Inflammatory macrophage treated with lipopolysaccharide for 4 hours (primary cell): ENCODE measurements at regions not wholly inside any gene's neighbourhood (a gene's known extent, or its start where the extent isn't known, plus 50 kb on each side); places are given as distances from the start of the nearest gene placed in this dataset.

Experiments used
- DNase-seq: peaks from one replicate; pipeline ENCODE4 v3.0.0-alpha.2; 2020

GRCh38 chr11:105553025-105553424 is 56.8 kb upstream of the GRIA4 start:
- DNase-seq: no peak

DNA sequence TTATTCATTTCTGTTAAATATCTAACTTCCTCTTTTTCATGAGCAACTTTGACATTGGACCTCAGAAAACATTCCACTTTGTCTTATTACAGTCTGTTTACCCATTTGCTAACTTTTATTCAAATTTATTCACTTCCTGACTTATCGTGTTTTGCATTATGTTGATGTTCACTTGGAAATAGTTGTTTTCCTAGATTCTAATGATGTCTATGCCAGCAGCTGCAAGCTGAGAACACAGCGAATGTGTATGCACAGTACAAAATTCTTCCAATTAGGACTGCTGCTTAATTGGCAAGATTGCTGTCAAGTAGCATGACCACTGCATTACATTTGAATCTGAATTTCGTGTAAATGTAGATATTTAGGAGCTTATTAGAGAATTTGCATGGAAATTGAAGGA is 61.5 kb upstream of the GRIA4 start:
- DNase-seq: peak; percentile 9

GRCh38 chr11:105538588-105538987 is 71.3 kb upstream of the GRIA4 start:
- DNase-seq: no peak

DNA sequence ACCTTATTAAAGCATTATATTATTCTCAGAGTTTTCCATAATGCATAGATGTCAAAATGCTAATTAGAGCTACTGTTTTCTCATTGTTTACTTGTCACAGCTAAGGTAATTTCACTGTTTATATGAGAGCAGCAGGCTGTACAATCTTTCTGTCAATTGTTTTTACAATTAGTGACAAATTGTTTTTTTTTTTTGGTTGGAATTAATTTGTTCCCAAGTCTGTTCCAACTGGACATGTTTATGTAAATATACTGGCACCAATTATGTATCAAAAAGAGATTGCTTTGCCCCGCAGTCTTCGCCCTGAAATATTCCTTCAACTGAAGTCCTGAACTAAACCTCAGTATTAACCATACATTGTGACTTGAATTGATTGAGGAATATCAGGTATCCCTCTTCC is 72.3 kb upstream of the GRIA4 start:
- no peak for DNase-seq

DNA sequence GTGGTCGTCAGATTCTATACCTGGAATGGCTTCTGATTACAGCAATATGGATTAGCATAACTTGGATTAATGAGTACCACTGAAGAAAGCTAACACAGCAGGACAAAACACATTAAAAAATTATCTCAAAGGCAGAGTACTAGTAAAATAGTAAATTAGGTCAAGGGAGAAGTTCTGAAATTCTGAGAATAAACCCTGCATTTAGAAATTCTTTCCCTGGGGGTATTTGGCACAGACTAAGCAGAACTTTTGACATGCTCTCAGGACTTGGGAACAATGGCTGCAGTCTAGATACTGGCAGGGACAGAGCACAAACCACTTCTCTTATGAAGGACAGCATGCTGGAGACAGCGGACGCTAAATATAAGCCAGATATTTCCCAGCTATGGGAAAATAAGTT is 85.6 kb upstream of the GRIA4 start:
- DNase-seq: no peak

- DNase-seq: no peak
These were observed 89.0 kb upstream of the GRIA4 start for GRCh38 chr11:105520706-105521345.

GRCh38 chr11:105507496-105508254 is 102.2 kb upstream of the GRIA4 start:
- no peak for DNase-seq

GRCh38 chr11:105492010-105492409 is 117.9 kb upstream of the GRIA4 start:
- no peak for DNase-seq

GRCh38 chr11:105491394-105491793 is 118.5 kb upstream of the GRIA4 start:
- no peak for DNase-seq

GRCh38 chr11:105490333-105490732 is 119.5 kb upstream of the GRIA4 start:
- no peak for DNase-seq

DNA sequence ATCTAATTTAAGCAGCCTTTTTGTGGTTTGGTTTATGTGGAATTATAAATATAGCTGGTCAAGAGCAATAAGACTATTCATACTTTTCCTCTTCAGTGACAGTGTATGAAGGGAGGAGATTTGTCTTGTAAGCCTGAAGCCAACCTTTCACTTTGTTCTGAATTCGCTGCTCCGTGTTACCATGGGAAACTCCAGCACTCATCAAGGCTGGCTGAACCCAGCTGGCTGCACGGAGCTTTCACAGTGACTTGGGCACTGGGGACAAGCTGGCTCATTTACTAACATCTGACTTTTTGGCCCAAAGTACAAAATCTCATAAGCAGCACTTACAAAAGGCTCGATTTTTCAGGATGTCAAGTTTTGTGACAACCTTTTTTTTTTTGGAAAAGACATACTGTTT is 120.4 kb upstream of the GRIA4 start:
- no peak for DNase-seq

DNA sequence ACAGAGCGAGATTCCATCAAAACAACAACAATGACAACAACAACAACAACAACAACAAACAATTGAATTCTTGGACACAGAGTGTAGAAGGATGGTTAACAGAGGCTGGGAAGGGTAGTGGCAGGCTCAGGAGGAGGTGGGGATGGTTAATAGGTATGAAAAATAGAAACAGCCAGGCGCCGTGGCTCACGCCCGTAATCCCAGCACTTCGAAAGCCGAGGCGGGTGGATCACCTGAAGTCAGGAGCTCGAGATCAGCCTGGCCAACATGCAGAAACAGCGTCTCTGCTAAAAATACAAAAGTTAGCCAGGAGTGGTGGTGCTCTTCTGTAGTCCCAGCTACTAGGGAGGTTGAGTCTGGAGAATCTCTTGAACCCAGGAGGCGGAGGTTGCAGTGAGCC is 122.9 kb upstream of the GRIA4 start:
- DNase-seq: no peak

DNA sequence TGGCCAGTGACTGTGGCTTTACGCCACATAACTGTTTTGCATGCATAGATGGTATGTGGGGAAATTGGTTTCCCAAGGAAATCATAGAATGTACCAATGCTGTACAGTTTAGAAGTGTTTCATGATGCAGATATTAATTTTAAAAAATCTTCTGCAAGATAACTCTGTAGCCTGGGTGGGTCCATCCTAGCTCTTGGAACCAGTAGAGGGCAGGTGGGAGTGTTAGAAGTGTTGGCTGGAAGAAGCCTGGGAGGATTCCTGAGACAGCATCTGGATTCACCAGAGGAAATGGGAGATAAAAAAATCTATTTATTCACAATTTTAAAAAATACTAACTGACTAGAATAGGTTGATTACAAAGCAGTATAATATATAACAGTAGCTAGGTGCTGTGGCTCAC is 139.9 kb upstream of the GRIA4 start:
- no peak for DNase-seq

- no peak for DNase-seq
These were observed 141.7 kb upstream of the GRIA4 start for GRCh38 chr11:105468154-105468553.

DNA sequence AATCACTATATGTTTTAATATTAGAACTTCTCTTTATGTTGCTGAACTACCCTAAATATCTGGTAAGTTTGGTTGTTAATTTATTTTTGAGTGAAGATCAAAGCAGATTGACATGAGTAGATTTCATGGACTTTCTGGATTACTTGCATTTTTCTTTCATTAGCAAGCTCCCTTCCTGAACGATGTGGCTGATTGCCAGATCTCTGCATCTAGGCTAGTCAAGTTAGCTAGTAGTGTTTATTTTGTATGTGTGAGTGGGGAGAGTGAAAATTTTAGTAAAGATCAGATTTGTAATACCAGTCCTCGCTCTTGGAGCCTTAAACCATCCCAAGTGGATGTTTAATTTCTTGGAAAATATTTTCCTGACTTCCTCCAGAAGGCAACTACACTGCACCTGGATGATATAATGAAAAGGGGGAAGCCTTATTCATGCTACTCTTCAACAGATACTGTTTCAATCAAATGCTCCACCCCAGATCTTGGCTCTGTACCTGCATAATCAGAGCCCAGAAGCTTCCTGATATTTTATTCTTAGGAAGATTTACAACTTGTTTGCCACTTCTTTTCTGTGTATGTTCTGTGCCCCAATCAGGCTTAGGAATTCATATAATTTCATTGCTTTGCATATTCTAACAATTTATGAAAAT is 143.2 kb upstream of the GRIA4 start:
- no peak for DNase-seq

GRCh38 chr11:105458071-105458470 is 151.8 kb upstream of the GRIA4 start:
- DNase-seq: no peak

DNA sequence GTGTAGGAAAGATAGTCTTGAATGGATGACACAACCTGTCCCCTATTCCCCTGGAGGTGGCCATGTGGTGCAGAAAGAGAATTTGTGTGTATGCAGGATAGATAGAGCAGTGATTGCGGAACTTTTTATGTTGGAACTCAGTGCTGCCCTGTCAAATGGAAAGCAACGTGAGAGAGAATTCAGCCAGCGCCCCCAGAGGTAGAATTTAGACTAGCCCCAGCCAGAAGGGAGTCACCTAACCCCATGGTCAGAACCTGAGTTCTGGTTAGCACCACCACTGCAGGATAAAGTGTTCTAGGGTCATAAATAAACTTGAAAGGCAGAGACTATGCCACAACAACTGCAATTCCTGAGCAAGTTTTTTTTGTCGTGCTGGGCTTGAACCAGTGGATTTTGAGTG is 152.9 kb upstream of the GRIA4 start:
- no peak for DNase-seq

- no peak for DNase-seq
These were observed 160.7 kb upstream of the GRIA4 start for GRCh38 chr11:105449100-105449734.

- no peak for DNase-seq
These were observed 161.2 kb upstream of the GRIA4 start for GRCh38 chr11:105448703-105449079.

DNA sequence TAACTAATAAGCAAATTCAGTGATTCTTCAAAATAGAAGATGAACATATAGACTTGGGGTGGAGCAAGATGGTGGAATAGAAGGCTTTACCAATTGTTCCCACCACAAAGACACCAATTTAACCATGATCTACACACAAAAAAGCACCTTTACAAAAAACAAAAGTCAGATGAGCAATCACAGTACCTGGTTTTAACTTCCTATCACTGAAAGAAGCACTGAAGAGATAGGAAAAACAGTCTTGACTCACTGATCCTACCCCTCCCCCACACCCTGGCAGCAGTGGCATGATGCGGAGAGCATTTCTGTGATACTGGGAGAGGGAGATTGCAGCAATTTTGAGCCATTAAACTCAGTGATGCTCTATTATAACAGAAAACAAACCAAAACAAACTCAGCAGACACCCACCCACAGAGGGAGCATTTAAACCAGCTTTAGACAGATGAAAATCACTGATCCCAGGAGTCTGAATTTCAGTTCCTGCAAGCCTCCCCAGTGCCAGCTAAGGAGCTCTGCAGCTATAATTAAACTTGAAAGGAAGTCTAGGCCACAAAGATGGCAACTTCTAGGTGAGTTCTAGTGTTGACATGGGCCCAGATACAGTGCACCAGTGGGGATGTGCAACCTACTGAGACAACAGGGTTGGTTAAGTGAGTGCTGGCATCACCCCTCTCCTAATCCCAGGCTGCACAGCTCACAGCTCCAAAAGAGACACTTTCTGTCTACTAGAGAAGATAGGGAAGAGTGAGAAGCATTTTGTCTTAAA is 161.8 kb upstream of the GRIA4 start:
- no peak for DNase-seq

GRCh38 chr11:105443623-105444022 is 166.2 kb upstream of the GRIA4 start:
- no peak for DNase-seq

DNA sequence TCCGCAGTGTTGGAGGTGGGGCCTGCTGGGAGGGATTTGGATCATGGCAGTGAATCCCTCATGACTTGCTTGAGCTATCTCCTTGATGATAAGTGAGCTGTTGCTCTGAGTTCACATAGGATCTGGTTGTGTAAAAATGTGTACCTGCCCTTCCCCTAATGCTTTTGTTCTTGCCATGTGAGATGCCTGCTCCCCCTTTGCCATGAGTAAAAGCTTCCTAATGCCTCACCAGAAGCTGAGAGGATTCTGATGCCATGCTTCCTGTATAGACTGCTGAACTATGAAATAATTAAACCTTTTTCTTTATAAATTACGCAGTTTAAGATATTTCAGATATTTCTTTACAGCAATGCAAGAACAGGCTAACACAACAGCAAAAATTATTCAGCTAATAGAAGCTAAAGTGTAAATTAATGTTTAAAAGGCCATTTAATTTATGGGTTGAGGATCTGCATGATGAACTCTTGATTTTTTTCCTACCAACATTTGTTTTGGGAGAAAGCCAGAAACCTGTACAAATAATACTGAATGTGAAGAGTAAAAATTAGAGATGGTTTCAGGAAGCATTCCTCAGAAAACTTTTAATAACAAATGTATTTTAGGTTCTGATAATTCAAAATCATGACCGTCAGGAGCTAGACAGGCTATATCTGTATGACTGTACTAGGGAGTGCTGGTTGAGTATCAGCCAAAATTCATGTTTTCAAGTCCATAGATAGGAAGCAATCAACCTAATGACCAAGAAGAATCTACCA is 177.5 kb upstream of the GRIA4 start:
- no peak for DNase-seq
